COLO668 (cell line): ENCODE measurements at regions not wholly inside any gene's neighbourhood (a gene's known extent, or its start where the extent isn't known, plus 50 kb on each side); places are given as distances from the start of the nearest gene placed in this dataset.

Experiments used
- DNase-seq: peaks from one replicate; lab custom pipeline; 2025; ENCODE audit not compliant: unreplicated experiment; lab: John Stamatoyannopoulos, UW

DNA sequence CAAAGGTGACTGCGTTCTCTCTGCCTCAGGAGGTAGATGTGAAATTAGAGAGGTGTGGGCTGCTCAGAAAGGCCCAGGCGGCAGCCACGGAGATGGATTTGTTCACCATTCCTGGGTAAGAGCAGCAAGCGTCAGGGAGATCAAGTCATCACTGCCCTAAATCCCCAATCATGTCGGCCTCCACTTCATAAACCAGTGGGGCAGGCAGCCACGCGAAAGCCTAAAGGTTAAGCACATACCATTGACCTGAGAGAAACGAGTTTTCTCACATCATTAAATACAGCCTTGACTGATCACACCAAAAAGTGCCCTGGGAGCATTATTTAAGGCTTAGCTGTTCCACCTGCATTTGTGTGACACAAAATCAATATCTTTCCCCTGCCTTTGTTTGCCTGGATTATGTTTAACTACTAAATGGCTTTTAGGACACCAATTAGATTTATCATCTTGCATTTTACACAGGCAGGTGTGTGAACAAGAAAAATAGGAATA is 50.7 kb upstream of the FOXB1 start:
- peak; percentile 83 for DNase-seq

DNA sequence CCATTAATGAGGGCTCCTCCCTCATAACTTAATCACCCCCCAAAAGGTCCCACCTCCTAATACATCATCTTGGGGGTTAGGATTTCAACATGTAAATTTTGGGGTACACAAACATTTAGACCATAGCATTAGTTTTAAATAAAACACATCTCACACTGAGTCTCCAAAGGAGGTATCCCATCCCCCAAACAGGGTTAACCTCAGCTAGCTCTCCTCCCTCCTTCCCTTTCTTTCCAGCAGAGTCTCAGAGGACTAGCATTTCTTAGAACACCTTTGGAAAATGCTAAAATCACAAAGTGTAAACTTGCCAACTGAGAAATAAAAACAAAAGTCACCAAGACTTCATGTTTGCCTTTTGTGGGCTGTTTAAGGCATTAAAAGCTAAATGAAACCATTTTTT is 51.2 kb upstream of the FOXB1 start:
- DNase-seq, result no peak

DNA sequence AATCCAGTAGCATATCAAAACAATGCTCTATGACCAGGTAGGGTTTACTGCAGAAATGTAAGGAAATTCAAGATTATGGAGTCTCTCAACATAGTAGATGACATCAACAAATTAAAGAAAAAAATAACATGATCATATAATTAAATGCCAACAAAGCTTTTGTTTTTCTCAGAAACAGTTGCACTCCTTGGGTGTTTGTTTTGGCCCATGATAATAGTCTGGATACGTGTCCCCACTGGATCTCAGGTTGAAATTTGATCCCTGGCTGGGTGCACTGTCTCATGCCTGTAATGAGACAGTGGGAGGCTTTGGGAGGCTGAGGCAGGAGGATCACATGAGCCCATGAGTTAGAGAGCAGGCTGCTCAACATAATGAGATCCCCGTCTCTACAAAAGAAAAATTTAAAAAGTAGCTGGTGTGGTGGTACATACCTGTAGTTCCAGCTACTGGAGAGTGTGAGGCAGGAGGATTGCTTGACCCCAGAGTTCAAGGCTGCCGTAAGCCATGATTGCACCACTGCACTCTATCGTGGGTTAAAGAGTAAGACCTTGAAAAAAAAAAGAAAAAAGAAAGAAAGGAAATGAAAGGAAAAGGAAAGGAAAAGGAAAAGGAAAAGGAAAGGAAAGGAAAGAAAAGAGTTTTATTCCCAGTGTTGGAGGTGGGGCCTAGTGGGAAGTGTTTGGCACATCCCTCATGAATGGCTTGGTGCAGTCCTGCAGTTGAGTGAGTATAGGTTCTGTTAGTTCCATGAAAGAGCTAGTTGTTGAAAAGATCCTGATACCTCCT is 53.3 kb upstream of the FOXB1 start:
- DNase-seq, result no peak

DNA sequence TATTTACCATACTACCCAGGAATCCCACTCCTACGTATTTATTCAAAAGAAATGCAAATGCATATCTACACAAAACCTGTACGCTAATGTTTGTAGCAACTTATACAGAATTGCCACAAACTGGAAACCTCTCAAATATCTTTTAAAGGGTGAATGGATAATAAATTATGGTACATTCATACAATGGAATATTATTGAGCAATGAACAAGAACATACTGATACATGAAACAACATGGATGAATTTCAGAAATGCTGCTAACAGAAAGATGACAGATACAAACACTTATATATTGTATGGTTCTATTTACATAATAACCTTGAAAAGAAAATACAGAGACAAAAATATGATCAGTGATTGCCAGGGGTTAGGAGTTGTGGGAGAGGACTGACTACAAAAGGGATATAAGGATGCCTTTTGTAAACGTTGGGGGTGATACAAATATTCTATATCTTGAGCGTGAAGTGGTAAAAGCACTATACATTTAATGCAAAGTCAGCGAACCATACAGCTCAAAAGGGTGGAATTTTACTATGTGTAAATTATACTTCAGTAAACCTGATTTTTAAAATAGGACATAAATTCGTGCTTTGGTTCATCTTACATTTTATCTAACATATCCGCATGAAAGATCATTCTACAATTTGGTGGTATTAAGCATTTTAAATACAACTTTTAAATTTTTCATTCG is 55.0 kb upstream of the FOXB1 start:
- no peak for DNase-seq

DNA sequence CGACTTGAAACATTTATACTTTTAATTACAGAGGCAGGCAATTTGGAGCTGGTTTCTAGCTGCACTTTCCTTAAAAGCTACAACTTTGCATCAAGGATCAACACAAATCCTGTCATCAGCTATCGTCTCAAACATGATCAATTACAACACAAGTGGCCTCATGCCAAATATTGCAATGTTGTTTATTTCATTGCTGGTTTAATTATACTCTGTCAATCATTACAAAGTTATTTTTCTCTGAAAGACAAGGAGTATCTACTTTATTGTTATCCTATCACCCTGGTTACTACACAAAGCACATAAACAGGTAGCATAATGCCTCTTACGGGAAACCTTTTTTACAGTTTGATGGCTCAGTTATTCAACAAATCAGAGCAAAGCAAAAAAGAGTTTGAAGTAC is 58.0 kb upstream of the FOXB1 start:
- DNase-seq, result no peak

DNA sequence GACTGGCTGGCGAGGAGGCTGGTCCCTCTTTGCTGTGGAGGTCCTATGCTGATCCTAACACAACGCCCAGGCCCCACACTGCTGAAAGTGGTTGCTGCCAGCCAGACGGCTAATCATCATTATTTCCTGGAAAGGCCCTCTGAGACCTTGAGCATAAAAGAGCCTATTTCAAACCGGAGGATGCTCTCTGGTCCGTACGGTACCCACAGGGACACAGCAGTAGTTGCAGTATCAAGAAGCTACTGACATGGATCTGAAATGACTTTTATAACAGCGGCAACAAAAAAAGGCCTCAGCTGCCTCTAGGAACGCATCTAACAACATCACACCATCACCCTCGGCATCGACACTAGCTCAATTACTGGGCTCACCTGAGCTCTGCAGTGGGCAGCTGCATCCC is 59.1 kb upstream of the FOXB1 start:
- no peak for DNase-seq

DNA sequence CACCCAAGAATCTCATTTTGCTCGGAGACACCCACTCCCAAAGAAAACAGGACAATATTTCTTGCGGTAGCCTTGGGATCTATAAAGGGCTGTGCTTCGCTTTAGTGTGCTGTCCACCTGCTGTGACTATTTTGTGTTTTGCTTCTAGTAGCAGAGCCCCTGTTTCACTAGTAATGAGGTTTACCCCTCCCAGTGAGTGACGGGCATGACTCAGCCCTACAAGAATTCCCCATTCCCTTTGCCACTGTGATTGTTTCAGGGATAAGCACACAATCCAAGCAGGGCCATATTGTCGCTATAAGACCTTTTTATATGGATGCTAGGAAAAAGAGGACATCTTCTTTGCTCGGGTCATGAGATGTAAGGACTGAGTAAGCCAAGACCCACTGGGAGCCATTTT is 62.5 kb upstream of the FOXB1 start:
- DNase-seq, result no peak

DNA sequence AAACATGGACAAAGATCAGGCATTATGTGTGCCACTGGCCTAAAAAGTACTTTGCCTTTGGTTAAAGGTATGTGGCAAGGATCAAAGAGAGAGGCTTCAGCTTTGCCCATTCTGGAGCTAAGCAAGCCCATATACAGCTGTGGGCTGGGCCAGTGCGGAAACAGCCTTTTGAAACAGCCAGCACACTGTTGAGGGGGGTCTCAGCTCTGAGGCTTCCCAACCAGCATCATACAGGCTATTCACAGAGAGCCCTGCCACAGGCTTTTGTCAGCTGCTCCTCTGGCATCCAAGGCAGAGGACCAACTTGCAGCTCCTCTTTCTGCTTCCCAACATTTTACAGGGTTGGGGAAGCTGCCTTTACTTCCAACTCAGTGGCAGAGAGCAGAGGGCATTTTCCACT is 63.2 kb upstream of the FOXB1 start:
- DNase-seq, result no peak

DNA sequence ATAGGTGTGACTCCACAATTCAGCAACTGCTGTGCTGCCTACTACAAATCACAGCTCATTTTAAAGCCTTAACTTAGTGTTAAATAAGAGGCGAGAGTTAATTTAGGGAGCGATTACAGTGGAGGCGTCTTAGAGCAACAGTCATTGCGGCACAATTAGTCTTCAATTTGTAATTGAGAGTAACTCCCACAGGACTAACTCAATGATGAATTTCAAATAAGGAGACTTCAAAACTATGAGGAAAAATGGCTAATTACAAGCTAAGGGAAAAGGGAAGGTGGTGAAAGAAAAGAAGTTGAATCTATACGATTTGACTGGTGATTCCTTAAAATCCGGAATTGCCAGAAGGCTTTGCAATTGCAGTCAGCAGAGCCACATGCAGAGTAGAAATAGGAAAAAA is 63.7 kb upstream of the FOXB1 start:
- DNase-seq, result no peak

DNA sequence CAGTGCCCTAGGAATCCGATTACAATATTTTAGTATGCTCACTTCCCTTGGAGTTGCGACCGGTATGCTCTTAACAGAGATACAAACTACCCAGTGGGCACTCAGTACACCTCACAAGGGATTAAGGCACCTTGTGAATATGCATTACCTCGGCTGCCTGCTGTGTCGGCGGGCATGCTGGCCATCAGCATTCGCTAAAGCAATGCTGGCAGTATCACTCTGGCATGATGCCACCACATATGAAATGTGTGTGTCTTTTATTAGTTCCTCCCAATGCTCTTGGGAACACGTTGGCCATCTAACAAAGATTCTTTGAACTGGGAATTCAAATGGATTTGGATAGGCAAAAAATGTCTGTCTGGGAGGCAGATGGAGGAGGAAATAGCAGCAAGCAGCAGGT is 67.4 kb upstream of the FOXB1 start:
- no peak for DNase-seq

DNA sequence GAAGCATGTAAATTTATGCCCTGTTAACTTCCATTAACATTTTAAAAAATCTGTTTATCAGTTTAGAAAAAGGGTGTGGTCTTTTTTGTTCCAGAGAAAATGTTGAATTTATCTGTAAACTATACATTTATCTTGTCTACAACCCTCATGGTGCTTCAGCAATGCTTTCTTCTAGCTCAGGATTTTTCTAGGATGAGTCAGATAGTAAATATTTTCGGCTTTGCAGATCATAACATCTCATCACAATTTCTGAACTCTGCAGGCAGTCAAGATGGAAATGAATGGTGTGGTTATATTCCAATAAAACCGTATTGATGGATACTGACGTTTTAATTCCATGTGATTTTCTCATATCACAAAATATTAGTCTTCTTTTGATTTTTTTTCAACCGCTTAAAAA is 70.5 kb upstream of the FOXB1 start:
- DNase-seq, result no peak

DNA sequence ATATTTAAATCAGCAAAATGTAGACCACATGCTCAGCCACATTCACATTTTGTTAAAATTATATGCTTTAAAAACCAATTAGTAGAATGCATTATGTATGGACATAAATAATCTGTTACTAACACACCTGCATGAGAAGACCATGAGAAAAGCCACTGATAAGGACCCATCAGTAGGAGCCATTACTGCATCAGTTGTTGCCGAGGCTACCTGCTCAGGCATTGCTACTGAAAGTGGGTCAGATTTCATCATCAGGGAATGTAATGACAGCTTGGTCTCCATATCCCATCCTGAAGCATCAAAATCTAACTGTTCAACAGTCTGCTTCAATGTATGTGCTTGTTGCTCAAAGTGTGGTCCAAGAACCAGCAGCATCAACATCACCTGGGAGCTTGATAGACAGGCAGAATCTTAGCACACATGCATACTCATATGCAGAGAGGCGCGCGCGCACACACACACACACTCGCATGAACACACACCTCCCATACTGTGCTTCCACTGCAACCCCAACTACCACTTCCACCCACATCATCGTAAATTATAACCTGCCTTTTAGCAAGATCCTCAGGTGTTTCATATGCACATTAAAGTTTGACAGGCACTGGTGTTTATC is 72.4 kb upstream of the FOXB1 start:
- no peak for DNase-seq

DNA sequence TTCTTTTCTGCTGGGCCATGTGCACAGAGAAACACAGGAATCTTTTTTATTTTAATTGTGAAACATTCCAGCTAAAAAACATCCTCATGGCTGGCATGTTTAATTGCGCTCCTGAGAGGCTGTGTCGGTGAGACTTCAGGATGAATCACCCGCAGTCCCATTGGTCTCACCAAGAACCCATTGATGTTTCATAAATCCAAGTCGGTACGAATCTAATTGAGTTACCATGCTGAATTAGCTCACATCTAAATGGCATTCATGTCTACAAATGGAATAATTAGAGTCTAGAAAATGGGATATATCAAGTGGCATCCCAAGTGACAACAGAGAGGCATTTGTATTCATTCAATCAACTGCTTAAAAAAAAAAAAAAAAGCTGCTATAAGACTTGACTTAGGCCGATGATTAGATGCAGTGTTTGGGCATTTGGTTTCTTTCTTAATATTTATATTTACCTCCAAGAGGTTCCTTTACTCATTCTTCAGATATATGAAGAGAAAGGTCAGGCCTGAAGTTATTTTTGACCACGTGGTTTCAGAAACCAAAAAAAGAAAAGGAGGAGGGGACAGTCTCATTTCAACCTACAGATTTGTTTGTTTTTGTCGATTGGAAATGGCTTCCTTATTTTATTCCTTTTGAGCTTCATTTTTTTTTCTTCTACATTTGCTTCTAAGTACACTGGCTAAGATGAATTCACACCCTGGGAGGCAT is 79.1 kb upstream of the FOXB1 start:
- DNase-seq, result no peak

DNA sequence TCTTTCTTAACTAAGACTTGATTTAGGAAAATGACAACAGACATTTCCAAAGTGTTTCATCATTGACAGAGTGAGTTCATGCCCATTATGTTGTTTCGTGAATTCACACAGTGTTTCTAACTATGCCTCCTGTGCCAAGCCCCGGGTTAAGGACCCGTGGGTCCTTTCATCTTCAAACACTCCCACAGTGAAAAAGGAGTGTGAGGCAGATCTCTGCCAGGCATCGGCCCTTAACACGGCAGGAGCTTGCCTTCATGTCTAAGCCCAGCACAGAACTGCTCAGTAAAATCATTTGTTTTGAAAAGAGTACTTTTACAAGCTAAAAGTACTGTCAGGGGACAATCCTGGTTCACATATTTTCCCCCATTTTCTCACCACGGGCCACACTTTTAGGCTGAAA is 80.0 kb upstream of the FOXB1 start:
- no peak for DNase-seq

DNA sequence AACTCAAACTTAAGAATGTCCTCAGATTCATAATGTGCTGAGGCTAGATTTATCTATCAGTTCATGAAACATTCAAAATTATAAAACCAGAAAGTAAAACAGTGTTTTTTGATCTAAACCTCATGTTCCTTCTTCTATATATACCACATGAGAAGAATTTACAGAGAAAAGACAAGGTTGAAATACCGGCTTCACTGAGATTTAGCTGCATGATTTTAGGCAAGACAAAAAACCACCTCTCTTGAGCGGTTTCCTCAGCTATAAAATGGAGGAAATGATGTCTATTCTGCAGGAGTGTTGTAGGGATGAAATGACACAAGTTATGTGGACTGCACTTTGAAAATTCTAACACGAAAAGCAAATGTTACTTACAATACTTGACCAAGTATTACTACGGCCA is 80.6 kb upstream of the FOXB1 start:
- no peak for DNase-seq

DNA sequence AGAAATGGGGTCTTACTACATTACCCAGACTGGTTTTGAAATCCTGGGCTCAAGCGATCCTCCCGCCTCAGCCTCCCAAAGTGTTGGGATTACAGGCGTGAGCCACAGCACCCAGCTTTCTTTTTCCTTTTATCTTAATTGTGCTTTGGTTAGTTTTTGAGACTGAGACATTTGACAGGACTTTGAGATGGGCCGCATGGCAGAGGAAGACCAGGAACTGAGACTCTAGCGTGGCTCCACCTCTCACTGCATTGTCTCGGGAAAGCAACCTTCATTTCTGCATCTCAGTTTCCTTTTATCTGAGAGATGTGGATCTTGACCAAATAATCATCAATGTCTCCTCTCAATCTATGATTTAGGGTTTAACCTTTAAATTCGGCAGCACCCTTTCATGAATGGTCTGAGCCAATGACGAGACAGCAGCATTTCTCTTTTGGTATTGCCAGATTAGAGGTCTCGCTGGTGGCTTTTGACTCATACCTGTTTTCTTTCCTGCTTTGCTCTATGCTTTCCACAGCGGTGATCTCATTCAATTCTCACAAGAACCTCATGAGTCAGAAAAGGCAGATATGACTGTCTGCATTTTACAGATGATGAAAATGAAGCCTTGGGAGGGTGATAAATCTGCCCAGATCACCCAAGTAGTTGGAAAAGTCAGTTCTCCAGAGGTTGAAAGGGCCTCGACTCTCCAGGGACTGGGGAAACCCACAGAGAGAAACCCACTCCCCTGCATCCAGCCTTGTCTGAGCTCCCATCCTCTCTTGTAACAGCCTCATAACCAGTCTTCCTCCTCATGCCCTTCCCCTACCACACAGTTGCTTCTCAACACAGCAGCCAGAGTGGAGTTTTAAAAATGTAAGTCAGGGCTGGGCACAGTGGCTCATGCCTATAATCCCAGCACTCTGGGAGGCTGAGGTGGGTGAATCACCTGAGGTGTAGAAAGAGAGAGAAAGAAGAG is 84.8 kb upstream of the FOXB1 start:
- no peak for DNase-seq

DNA sequence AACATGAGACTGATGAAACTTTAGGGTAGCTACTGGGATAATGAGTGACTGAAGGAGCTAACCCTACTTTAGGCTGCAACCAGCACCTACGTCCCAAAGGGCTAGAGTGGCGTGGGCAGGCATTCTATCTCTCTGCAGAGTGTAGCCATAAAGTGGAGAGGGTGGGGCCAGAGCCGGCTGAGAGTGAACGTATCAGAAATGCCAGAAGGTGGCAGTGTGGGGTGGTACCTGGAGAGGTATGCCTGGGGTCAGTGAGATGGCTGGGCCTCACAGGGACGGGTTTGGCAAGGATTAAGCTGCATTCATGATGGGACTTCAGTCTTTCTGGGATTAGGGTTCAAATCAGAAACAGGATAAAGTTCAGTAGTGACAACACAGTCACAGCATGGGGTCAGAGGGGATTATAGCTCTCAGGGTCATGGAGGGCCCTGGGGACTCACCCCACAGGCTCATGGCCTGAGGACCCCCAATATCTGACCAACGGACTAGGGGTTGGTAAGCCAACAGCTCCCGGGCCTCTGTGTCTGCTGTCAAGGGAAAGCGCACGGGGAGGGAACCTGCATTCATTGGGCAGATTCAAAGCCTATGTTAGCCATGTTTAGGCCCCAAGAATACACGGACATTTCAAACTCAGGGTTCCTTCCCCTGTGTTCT is 86.5 kb upstream of the FOXB1 start:
- DNase-seq, result peak; percentile 84

DNA sequence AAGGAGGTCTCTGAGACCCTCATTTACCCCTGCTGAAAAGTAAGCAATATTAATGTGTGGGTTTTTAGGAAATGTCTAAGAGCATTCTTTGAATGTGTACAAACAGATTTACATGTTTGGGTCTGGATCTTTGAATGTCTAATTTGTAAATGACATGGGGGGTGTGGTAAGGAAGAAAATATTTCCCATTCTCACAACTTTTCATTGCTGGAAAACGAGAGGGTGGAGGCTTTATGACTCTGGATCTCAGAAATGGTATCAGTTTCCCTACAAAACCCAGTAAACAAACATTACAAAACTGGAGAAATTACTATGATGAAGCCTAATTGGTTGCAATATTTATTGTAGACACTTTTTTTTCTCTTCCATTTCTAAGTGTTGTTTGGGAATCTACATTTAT is 98.1 kb upstream of the FOXB1 start:
- no peak for DNase-seq

DNA sequence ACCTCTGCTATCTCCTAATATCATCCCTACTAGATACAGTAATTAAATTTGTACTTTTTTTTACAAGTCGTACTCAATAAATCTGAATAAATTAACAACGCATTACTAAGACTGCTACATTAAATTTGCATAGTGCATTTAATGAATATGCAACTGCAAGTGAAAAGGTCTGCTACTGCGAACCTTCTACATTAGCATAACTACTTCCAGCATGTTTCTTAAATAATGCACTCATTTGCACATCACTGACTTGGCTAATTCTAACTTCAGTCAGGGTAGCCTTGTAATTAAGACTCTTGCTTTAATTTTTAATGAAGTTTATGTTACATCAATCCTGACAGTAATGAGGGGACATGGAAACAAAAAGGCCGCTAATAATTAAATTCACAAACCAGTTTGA is 98.9 kb upstream of the FOXB1 start:
- no peak for DNase-seq
